H1 (cell line): ENCODE measurements at regions not wholly inside any gene's neighbourhood (a gene's known extent, or its start where the extent isn't known, plus 50 kb on each side); places are given as distances from the start of the nearest gene placed in this dataset.
"Not testable (repeated sequence)": the region's sequence is repeated elsewhere in the genome, so short reads cannot be mapped to it uniquely, and the experiment has no call there.

Experiments used
- CTCF ChIA-PET: fragments of 300-600 bp; sonication (Branson Sonifier 250); formaldehyde crosslinking; loops from one replicate; lab custom pipeline; 2021; ENCODE audit not compliant: partially characterized antibody; lab: Charles Lee
- POLR2A ChIA-PET: fragments of 300-600 bp; sonication (Branson Sonifier 250); formaldehyde crosslinking; loops from one replicate; lab custom pipeline; 2021; ENCODE audit warnings: inconsistent platforms; ENCODE audit not compliant: partially characterized antibody; lab: Charles Lee
- DNase-seq, 2 experiments: peaks; one replicate each; pipeline versions ENCODE4 v3.0.0 to v3.0.0-alpha.2; 2010 to 2022; ENCODE audit warnings: low spot score in 2 of 2, low read depth in 1 of 2, mixed read lengths in 1 of 2
- FAIRE-seq: peaks from 2 replicates; lab custom pipeline; 2011; peaks lifted over from hg19 to GRCh38; lab: Jason Lieb, UNC
- H2AFZ ChIP-seq: 2 replicates; pipeline ENCODE4 v1.8.1; 2012; ENCODE audit warnings: low read length, inconsistent platforms
- H2AK5ac ChIP-seq: 2 replicates; pipeline ENCODE4 v1.6.1; 2013; ENCODE audit warnings: low read depth, low read length
- H2BK120ac ChIP-seq: replicated peaks from 2 replicates; pipeline ENCODE3; 2013; ENCODE audit warnings: low read depth, low read length, inconsistent platforms
- H2BK12ac ChIP-seq: 2 replicates; pipeline ENCODE4 v1.6.1; 2013; ENCODE audit warnings: low read depth, low read length
- H2BK15ac ChIP-seq: 2 replicates; pipeline ENCODE4 v1.6.1; 2013; ENCODE audit warnings: low read length
- H2BK20ac ChIP-seq: 2 replicates; pipeline ENCODE4 v1.6.1; 2013; ENCODE audit warnings: low read length
- H2BK5ac ChIP-seq: 2 replicates; pipeline ENCODE4 v1.6.1; 2013; ENCODE audit warnings: low read depth, low read length
- H3K14ac ChIP-seq: 2 replicates; pipeline ENCODE4 v1.6.1; 2013; ENCODE audit warnings: inconsistent platforms; ENCODE audit not compliant: insufficient read length
- H3K18ac ChIP-seq: 2 replicates; pipeline ENCODE4 v1.6.1; 2013; ENCODE audit warnings: low read length; ENCODE audit errors: extremely low read depth
- H3K23ac ChIP-seq: 2 replicates; pipeline ENCODE4 v1.6.1; 2013; ENCODE audit warnings: inconsistent platforms; ENCODE audit not compliant: insufficient read length
- H3K23me2 ChIP-seq: 2 replicates; pipeline ENCODE4 v1.6.1; 2013; ENCODE audit warnings: low read depth, low read length
- H3K27ac ChIP-seq: 2 replicates; pipeline ENCODE4 v1.6.1; 2011; ENCODE audit warnings: low read depth, low read length, inconsistent platforms
- H3K27me3 ChIP-seq, 4 experiments: replicated peaks in 1 of 4; 1 replicate in 1 of 4; 2 replicates in 3 of 4; pipeline versions ENCODE4 v1.6.1 to v1.8.1; 2011 to 2013; ENCODE audit warnings: low read length in 3 of 4, mild to moderate bottlenecking in 3 of 4, inconsistent platforms in 2 of 4, mixed read lengths in 2 of 4, moderate library complexity in 1 of 4; ENCODE audit not compliant: control insufficient read depth in 3 of 4, insufficient read depth in 3 of 4; ENCODE audit errors: extremely low read depth in 1 of 4
- H3K36me3 ChIP-seq, 4 experiments: 2 replicates each; pipeline versions ENCODE4 v1.6.1 to v1.8.1; 2011 to 2013; ENCODE audit warnings: mild to moderate bottlenecking in 4 of 4, low read length in 3 of 4, moderate library complexity in 2 of 4, control low read depth in 1 of 4, inconsistent platforms in 1 of 4; ENCODE audit not compliant: insufficient read depth in 4 of 4, control insufficient read depth in 2 of 4
- H3K4ac ChIP-seq: replicated peaks from 2 replicates; pipeline ENCODE3; 2013; ENCODE audit warnings: low read length, low read depth, mixed read lengths, inconsistent platforms; ENCODE audit not compliant: insufficient read length
- H3K4me1 ChIP-seq, 4 experiments: replicated peaks in 1 of 4; 1 replicate in 1 of 4; 2 replicates in 3 of 4; pipeline versions ENCODE4 v1.6.1 to v1.8.1; 2011 to 2013; ENCODE audit warnings: low read length in 3 of 4, inconsistent platforms in 2 of 4, mixed read lengths in 1 of 4; ENCODE audit not compliant: insufficient read depth in 4 of 4, control insufficient read depth in 3 of 4
- H3K4me2 ChIP-seq, 2 experiments: 2 replicates each; pipeline versions ENCODE4 v1.6.1 to v1.8.1; 2011 to 2013; ENCODE audit warnings: low read depth in 2 of 2, low read length in 2 of 2, control low read depth in 1 of 2, inconsistent platforms in 1 of 2, mild to moderate bottlenecking in 1 of 2; ENCODE audit not compliant: insufficient read depth in 1 of 2
- H3K4me3 ChIP-seq, 4 experiments: fragments of 200-600, 300-600 bp in 1 of 4; sonication (generic), shearing (Covaris generic), sonication (Bioruptor Twin) in 1 of 4; 2 replicates each; pipeline versions ENCODE4 v1.5.1 to v1.8.1; 2011 to 2016; ENCODE audit warnings: low read length in 4 of 4, low read depth in 3 of 4, control low read depth in 2 of 4, inconsistent platforms in 2 of 4, mild to moderate bottlenecking in 2 of 4, mixed read lengths in 1 of 4, moderate library complexity in 1 of 4; ENCODE audit not compliant: insufficient read depth in 2 of 4; ENCODE audit errors: extremely low read depth in 1 of 4
- H3K56ac ChIP-seq: replicated peaks from 2 replicates; pipeline ENCODE3; 2013; ENCODE audit warnings: low read depth, mild to moderate bottlenecking, mixed read lengths, low read length, inconsistent platforms; ENCODE audit not compliant: insufficient read length
- H3K79me1 ChIP-seq: 2 replicates; pipeline ENCODE4 v1.6.1; 2013; ENCODE audit warnings: low read depth, low read length, control low read depth
- H3K79me2 ChIP-seq, 2 experiments: 2 replicates each; pipeline versions ENCODE4 v1.6.1 to v1.8.1; 2012 to 2013; ENCODE audit warnings: low read length in 2 of 2, mild to moderate bottlenecking in 2 of 2, inconsistent platforms in 1 of 2; ENCODE audit not compliant: insufficient read depth in 2 of 2, control insufficient read depth in 1 of 2
- H3K9ac ChIP-seq, 4 experiments: replicated peaks in 1 of 4; 1 replicate in 1 of 4; 2 replicates in 3 of 4; pipeline versions ENCODE4 v1.6.1 to v1.8.1; 2011 to 2013; ENCODE audit warnings: low read depth in 3 of 4, low read length in 3 of 4, control low read depth in 2 of 4, mild to moderate bottlenecking in 2 of 4, moderate library complexity in 2 of 4, inconsistent platforms in 1 of 4; ENCODE audit errors: extremely low read depth in 1 of 4
- H3K9me3 ChIP-seq, 2 experiments: 2 replicates each; pipeline versions ENCODE4 v1.6.1 to v1.8.1; 2012 to 2013; ENCODE audit warnings: mild to moderate bottlenecking in 2 of 2, moderate library complexity in 2 of 2, control low read depth in 1 of 2, inconsistent platforms in 1 of 2, low read depth in 1 of 2, low read length in 1 of 2, mixed read lengths in 1 of 2; ENCODE audit not compliant: insufficient read depth in 2 of 2
- H4K20me1 ChIP-seq, 2 experiments: replicated peaks in 1 of 2; 2 replicates each; pipeline versions ENCODE3 to v1.8.1; 2011 to 2013; ENCODE audit warnings: inconsistent platforms in 2 of 2, low read length in 2 of 2, mild to moderate bottlenecking in 1 of 2; ENCODE audit not compliant: insufficient read depth in 2 of 2, control insufficient read depth in 1 of 2
- H4K5ac ChIP-seq: 2 replicates; pipeline ENCODE4 v1.6.1; 2013; ENCODE audit warnings: low read length, low read depth, mixed read lengths, inconsistent platforms; ENCODE audit not compliant: insufficient read length
- H4K8ac ChIP-seq: 2 replicates; pipeline ENCODE4 v1.8.0; 2013; ENCODE audit warnings: mild to moderate bottlenecking, moderate library complexity, low read length, inconsistent platforms; ENCODE audit not compliant: insufficient read depth; ENCODE audit errors: extremely low read depth
- H4K91ac ChIP-seq: replicated peaks from 2 replicates; pipeline ENCODE3; 2013; ENCODE audit warnings: low read length, mixed read lengths, inconsistent platforms; ENCODE audit not compliant: insufficient read length
- WGBS, 2 experiments: shearing (Covaris generic) in 1 of 2; methylation state at CpG; one replicate each; pipeline versions ENCODE4 v1.1.6 to v1.1.7; 2013 to 2015; ENCODE audit warnings: low lambda C conversion rate in 2 of 2, mixed read lengths in 2 of 2, inconsistent platforms in 1 of 2, low coverage in 1 of 2, missing lambda C conversion rate in 1 of 2; ENCODE audit not compliant: insufficient replicate concordance in 2 of 2, insufficient coverage in 1 of 2, insufficient read length in 1 of 2; ENCODE audit errors: extremely low coverage in 1 of 2, missing lambda C conversion rate in 1 of 2; 5-methylcytosine and 5-hydroxymethylcytosine counted together

DNA sequence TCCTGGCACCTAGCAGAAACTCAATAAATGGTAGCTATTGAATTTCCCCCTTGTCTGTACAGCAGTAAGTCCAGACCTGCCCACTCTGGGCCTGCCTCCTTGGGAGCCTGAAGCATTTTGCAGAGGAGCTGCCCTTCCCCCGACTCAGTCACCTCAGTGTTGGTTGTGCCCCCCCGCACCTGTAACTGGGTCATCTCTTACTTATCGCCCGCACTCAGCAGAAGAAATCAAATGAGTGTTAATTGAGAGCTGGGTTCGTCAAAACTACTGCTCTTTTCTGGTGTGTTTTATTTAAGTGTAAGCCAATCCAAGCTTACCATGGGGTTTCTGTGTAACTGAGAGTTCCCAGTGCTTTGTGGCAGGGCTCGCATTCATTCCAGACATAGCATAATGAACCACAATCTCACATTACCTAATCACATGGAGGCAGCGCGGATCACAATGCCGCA is 175.5 kb upstream of the IRF2BP2 start:
- H4K20me1 ChIP-seq, H3K9ac ChIP-seq, H3K56ac ChIP-seq, CTCF ChIA-PET, H3K4me1 ChIP-seq, H3K79me2 ChIP-seq, H4K91ac ChIP-seq, H2BK120ac ChIP-seq, H3K23ac ChIP-seq, H2BK15ac ChIP-seq, H2AFZ ChIP-seq, H3K27ac ChIP-seq, H2BK12ac ChIP-seq, FAIRE-seq, H3K36me3 ChIP-seq, H2AK5ac ChIP-seq, DNase-seq, H3K23me2 ChIP-seq, H4K8ac ChIP-seq, H2BK20ac ChIP-seq, H3K14ac ChIP-seq, POLR2A ChIA-PET, H3K18ac ChIP-seq, H3K4me3 ChIP-seq, H3K9me3 ChIP-seq, H3K4ac ChIP-seq, H2BK5ac ChIP-seq, H3K79me1 ChIP-seq, H4K5ac ChIP-seq, H3K27me3 ChIP-seq: not testable (repeated sequence)
- 74% methylated on average over 9 of the region's 9 CpGs; no CpG with 5 or more reads in 1 of the 2 experiments for WGBS, 2 experiments
- H3K4me2 ChIP-seq = 0 out of 4 replicates have a peak overlapping the region, but pooled peaks of 1 of the 2 experiments have one; percentile 19

DNA sequence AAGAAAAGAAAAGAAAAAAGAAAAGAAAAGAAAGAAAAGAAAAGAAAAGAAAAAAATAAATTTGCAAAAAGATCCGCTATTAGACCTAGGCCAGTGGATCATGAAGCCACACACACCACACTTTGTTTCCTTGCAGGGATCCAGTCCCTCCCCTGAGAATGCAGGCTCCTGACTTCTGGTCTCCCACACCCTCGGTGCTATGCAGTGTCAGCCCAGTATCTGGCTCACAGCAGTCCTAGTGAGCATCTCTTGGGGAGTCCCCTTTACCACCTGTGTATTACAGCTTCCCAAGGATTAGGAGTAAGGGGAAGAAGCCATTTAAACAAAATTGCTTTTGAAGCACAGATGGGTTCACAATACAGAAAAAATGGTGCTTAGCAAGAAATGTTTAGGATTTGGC is 174.1 kb upstream of the IRF2BP2 start:
- H4K8ac ChIP-seq, H4K20me1 ChIP-seq, H3K79me2 ChIP-seq, H3K56ac ChIP-seq, H2BK120ac ChIP-seq, H2BK5ac ChIP-seq, H2BK15ac ChIP-seq, H2AK5ac ChIP-seq, H3K4me1 ChIP-seq, CTCF ChIA-PET, H3K23me2 ChIP-seq, H3K27me3 ChIP-seq, DNase-seq, H2BK12ac ChIP-seq, H3K27ac ChIP-seq, H3K9me3 ChIP-seq, H4K5ac ChIP-seq, H3K4me2 ChIP-seq, H2AFZ ChIP-seq, H3K4ac ChIP-seq, H3K23ac ChIP-seq, H3K9ac ChIP-seq, H3K14ac ChIP-seq, H3K4me3 ChIP-seq, H3K36me3 ChIP-seq, H3K79me1 ChIP-seq, POLR2A ChIA-PET, H2BK20ac ChIP-seq, FAIRE-seq, H4K91ac ChIP-seq, H3K18ac ChIP-seq: not testable (repeated sequence)
- 80% methylated on average over 2 of the region's 2 CpGs; no CpG with 5 or more reads in 1 of the 2 experiments for WGBS, 2 experiments
